GM19025 (cell line): ENCODE measurements at regions not wholly inside any gene's neighbourhood (a gene's known extent, or its start where the extent isn't known, plus 50 kb on each side); places are given as distances from the start of the nearest gene placed in this dataset.
"Not testable (repeated sequence)": the region's sequence is repeated elsewhere in the genome, so short reads cannot be mapped to it uniquely, and the experiment has no call there.

Experiments
- ATAC-seq: cut with Tn5 transposase; IDR thresholded peaks from one replicate; pipeline ENCODE4 v1.9.1; 2021; ENCODE audit warnings: mild to moderate bottlenecking, low read depth, moderate library complexity; ENCODE audit not compliant: unreplicated experiment

DNA sequence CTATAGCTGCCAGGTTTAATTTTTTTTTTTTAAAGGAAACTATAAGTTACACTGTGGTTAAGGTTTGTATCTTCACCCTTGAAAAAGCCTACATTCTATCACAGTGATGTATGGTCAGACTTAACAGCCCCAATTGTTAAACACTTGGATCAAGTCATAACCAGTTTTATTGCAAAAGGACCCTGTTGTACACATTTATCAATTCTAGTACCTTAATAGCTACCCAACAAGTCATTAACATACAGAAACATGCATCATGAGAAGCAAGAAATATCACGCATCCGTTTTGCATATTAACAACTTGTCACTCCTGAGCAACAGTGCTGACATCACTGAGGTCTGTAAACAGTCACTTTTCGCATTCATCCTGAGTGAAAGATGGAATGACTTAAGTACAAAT, 62.4 kb upstream of the AMN1 start:
- ATAC-seq: not testable (repeated sequence)

DNA sequence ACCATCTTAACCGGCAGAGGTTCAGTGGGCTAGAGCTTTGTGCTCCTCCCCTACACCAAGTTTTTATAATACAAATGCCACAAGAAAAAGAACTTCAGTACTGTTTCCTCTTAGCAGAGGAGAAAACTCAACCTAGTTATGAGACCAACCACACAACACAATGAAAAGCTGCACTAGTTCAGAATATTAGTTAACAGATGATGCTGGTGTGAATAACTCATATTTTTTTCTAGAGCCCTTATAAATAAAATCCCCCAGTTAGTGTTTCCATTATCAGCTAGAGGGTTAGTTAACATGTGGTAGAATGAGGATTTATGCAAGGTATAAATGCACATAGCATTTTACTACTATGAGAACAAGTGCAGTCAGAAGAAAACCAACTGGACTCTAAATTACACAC, 61.9 kb upstream of the AMN1 start:
- ATAC-seq: no peak

DNA sequence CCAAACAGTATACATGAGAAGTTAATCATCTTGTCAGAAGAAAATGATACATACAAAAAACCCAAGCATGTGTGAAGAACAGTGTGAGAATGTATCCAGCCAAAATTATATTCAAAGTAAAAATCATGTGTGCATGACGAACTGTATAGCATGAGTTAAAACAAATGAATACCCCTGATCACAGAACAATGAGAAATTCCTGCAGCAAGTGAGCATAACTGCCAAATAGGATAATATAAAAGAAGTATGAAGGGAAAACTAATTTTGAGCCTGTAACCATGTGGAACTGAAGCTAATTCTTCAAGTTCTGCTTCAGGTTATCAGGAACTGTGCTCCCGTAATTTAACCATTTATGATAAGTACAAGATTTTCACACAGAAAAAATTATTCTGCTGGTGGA, 56.5 kb upstream of the AMN1 start:
- ATAC-seq: no peak

DNA sequence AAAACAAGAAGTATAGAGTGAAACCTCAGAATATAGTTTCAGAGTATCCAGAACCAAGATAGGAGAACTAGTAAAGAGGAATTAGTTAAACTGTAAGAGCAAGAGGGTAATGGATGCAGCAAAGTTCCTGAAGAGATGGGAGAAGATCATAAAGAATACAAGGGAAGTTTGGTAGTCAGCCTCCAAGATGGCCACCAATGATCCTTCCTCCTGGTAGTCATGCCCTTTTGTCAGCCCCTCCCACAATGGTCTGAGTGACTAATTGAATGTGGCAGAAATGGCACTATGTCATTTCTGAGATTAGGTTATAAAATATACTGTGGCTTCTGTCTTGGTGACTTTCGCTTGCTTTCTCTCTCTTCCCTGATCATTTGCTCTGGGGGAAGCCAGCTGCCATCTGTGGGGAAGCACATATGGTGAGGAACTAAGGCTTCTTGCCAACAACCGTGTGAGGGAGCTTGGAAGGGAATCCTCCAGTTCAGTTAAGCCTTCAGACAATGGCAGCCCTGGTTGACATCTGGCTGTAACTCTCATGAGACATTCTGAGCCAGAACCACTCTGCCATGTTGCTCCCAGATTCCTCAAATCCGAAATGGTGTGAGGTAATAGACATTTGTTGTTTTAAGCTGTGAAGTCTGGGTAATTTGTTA, 55.3 kb upstream of the AMN1 start:
- ATAC-seq: no peak

DNA sequence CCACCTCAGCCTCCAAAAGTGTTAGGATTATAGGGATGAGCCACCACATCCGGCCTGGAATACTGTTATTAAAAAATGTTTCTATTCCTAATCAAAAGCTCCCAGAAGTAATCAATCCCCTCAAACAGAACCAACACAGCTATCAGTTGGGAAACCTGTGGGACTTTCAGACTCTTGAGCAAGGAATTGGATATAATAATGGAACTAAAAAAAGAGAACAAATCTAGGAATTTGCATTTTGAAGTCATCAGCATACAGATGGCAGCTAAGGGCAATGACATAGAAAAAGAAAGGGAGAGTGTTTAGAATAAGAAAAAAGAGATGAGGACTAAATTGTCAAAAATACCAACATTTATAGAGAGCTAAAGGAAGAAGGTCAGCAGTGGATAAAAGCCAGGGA, 54.7 kb upstream of the AMN1 start:
- no peak for ATAC-seq

DNA sequence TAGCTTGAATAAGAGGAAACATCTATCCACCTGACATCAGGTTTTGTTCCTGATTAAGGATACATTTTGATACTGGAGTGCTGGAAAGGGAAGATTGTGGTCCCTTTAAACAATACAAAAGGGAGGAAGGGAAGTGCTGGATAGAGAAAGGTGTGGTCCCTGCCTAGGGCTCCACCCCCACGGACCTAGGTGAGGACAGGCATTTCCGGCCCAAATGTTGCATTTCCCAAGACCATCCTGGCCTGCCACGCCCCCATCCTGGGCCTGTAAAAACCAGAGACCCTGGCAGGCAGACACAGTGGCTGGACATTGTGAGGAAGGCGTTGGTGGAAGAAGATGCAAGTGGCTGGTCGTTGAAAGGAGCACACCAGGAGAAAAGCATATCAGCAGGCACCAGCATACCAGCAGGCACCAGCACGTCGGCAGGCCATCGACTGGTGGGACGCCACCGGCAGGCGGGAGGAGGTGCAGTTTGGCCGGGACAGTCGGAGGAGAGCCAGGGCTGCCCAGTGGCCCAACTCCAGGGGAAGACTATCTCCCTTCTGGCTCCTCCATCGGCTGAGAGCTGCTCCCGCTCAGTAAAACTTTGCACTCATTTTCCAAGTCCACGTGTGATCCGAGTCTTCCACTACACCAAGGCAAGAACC, 53.2 kb upstream of the AMN1 start:
- no peak for ATAC-seq

DNA sequence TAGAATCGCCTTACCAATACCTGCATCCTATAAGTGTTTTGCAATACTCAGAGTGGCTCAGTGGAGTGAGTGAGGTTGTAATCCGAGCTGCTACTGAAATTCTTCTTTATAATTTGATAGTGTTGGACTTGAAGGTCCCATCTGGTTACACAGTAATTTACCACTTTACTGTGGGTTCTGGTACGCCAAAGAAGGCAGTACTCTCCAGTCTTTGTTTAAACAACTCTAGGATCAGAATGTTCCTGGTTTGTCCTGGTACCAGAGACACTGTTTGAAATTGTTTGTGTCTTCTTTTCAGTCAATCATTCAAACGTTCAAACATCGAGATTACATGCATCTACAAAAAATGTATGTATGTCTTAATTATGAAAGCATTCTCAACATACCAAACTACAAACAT, 51.3 kb upstream of the AMN1 start:
- no peak for ATAC-seq

DNA sequence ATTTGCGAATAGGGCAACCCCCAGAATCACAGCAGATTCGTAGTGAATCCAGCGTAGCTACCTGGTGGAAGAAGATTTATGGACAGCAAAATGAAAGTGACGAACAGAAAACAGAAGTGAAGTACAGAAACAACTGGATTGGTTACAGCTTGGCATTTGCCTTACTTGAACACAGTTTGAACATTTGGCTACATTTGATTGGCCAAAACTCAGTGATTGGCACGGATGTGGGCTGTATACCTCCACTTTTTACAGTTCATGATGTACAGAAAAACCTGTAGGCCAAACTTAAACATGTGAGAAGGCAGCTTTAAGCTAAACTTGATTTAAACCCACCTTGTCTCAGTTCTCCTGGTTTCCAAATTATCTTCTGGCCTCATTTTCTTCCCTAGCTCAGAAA, 49.9 kb upstream of the AMN1 start:
- ATAC-seq: no peak
